Osteocyte (in vitro differentiated cells): ENCODE measurements at regions not wholly inside any gene's neighbourhood (a gene's known extent, or its start where the extent isn't known, plus 50 kb on each side); places are given as distances from the start of the nearest gene placed in this dataset.

ENCODE experiments used
- DNase-seq: peaks from one replicate; pipeline ENCODE4 v3.0.0; 2021; ENCODE audit warnings: mixed read lengths; ENCODE audit not compliant: unreplicated experiment; ENCODE audit errors: extremely low spot score
- H3K27ac Mint-ChIP-seq: one replicate; pipeline ENCODE4 v1.8.0; 2021; ENCODE audit warnings: mild to moderate bottlenecking, mixed read lengths; ENCODE audit not compliant: unreplicated experiment
- H3K27me3 Mint-ChIP-seq: one replicate; pipeline ENCODE4 v1.8.0; 2021; ENCODE audit warnings: mixed read lengths; ENCODE audit not compliant: unreplicated experiment
- H3K36me3 Mint-ChIP-seq: one replicate; pipeline ENCODE4 v1.8.0; 2021; ENCODE audit warnings: mixed read lengths; ENCODE audit not compliant: unreplicated experiment
- H3K4me1 Mint-ChIP-seq: one replicate; pipeline ENCODE4 v1.8.0; 2021; ENCODE audit warnings: mixed read lengths; ENCODE audit not compliant: unreplicated experiment
- H3K4me3 Mint-ChIP-seq: one replicate; pipeline ENCODE4 v1.8.0; 2021; ENCODE audit warnings: mild to moderate bottlenecking, moderate library complexity, mixed read lengths; ENCODE audit not compliant: unreplicated experiment
- H3K9me3 Mint-ChIP-seq: one replicate; pipeline ENCODE4 v1.8.0; 2021; ENCODE audit warnings: mixed read lengths; ENCODE audit not compliant: unreplicated experiment
- TF ChIP-seq, protein P1 (sequence below): fragments of 200-600 bp; sonication (generic); IDR thresholded peaks from 2 replicates; pipeline ENCODE4 v1.5.0; 2021; ENCODE audit warnings: antibody characterized with exemption, mild to moderate bottlenecking, moderate library complexity

DNA sequence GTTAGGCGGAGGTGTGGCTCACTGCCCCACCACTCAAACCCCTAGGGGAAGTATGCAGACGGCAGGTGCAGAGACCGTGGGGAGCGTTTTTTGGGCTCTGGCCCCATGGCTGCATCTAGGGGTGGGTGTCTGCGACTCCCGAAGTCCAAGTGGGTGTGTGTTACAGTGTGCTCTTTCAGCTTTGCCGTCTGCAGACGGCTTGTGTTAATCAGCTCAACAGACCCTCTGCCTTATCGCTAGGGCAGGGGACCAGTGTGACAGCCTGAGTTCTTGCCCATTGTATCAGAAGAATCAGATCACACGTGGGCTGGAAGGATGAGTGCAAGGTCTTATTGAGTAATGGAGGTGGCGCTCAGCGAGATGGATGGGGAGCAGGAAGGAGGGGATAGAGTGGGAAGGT is 162.8 kb downstream of the ENC1 start:
- TF ChIP-seq, protein P1, sequence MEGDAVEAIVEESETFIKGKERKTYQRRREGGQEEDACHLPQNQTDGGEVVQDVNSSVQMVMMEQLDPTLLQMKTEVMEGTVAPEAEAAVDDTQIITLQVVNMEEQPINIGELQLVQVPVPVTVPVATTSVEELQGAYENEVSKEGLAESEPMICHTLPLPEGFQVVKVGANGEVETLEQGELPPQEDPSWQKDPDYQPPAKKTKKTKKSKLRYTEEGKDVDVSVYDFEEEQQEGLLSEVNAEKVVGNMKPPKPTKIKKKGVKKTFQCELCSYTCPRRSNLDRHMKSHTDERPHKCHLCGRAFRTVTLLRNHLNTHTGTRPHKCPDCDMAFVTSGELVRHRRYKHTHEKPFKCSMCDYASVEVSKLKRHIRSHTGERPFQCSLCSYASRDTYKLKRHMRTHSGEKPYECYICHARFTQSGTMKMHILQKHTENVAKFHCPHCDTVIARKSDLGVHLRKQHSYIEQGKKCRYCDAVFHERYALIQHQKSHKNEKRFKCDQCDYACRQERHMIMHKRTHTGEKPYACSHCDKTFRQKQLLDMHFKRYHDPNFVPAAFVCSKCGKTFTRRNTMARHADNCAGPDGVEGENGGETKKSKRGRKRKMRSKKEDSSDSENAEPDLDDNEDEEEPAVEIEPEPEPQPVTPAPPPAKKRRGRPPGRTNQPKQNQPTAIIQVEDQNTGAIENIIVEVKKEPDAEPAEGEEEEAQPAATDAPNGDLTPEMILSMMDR = no peak
- Mint-ChIP-seq H3K36me3 (no peaks in the 10 kb centered on the region), H3K4me1 (no peaks in the 10 kb centered on the region), H3K27me3 (peaks cover 7% of the 10 kb centered on the region), H3K4me3 (no peak overlapping the region), H3K9me3 (no peaks in the 10 kb centered on the region), H3K27ac (no peak overlapping the region)
- no peak for DNase-seq

DNA sequence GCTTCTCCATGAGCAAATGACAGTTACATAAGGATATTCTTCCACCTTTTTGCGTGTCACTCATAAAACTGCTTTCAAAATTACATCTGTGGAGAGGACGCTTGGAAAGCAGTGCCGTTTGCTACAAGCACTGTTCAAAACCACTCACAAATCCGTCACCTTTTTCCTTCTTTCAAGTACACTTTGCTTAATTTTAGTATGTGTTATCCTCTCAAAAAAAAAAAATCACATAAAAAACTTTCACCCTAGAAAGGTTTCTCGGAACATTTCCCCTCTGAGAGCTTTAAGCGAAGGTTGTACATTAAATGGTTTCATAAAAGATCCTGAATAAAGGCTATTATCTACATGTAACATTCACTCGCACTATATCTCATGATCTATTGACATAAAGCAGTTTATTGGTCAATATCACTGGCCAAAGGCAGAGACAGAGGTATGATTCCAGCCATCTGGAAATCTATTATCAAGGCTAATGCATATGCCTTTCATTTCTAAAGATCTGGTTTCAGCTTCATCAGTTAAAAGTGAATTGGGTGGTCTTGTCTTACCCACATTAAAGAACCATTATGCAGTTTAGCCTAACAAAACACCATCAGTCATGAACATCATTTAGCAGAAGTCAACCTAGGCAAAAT is 163.6 kb downstream of the ENC1 start:
- Mint-ChIP-seq H3K27ac (no peak overlapping the region), H3K27me3 (peaks cover 7% of the 10 kb centered on the region), H3K4me3 (no peak overlapping the region), H3K4me1 (no peaks in the 10 kb centered on the region), H3K36me3 (no peaks in the 10 kb centered on the region), H3K9me3 (no peaks in the 10 kb centered on the region)
- TF ChIP-seq, protein P1 = no peak
- DNase-seq = no peak

DNA sequence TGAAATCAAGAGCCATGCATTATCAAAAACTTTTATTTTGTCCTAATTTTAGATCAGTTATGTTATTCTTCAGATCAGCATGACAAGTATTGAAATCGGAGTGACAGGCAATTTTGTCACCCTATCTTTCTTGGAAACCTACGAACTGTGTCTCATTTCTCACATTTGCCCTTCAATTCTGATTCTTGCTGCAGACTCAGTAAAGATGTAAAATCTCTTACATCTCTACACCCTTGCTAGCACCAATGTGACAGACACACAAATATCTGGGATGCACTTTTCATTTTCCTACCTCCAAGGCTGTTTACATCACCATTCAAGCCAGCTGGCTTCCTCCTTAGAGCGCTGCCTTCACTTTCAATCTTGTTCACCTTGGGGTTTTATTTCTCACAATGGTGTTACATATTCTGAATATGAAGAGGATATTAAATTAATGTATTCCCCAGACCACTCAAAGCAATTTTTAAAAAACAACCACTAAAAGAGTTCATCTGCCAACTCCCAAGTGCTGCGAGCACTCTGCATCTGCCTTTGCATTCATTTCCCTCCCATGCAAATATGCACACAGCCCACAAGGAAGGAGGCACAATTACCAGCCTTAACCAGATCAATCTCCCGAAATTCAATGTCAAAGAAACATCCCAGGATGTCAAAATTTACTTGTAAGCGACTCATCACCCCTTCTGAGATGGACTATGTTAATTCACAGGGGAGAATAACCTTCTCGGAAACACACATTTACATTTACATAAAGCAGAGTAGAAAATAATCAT is 164.3 kb downstream of the ENC1 start:
- TF ChIP-seq, protein P1 = no peak
- Mint-ChIP-seq H3K36me3 (no peaks in the 10 kb centered on the region), H3K27me3 (peaks cover 7% of the 10 kb centered on the region), H3K27ac (no peak overlapping the region), H3K4me1 (no peaks in the 10 kb centered on the region), H3K4me3 (no peak overlapping the region), H3K9me3 (no peaks in the 10 kb centered on the region)
- DNase-seq = no peak

DNA sequence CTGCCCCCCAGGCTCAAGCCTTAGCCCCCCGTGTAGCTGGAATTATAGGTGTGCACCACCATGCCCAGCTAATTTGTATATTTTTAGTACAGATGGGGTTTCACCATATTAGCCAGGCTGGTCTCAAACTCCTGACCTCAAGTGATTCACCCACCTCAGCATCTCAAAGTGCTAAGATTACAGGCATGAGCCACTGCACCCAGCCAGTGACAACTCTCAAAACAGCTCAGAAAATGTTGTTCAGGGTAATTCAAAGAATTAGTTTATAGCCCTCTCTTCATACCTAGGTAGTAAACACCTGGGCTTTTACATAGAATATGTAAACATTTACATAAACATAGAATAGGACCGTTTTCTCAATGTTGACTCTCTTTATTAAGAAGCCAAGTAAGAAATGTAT is 168.7 kb downstream of the ENC1 start:
- no peak for DNase-seq
- TF ChIP-seq, protein P1 = no peak
- Mint-ChIP-seq H3K4me1 (no peaks in the 10 kb centered on the region), H3K27ac (no peak overlapping the region), H3K4me3 (no peak overlapping the region), H3K9me3 (no peaks in the 10 kb centered on the region), H3K27me3 (peaks cover 7% of the 10 kb centered on the region), H3K36me3 (no peaks in the 10 kb centered on the region)

DNA sequence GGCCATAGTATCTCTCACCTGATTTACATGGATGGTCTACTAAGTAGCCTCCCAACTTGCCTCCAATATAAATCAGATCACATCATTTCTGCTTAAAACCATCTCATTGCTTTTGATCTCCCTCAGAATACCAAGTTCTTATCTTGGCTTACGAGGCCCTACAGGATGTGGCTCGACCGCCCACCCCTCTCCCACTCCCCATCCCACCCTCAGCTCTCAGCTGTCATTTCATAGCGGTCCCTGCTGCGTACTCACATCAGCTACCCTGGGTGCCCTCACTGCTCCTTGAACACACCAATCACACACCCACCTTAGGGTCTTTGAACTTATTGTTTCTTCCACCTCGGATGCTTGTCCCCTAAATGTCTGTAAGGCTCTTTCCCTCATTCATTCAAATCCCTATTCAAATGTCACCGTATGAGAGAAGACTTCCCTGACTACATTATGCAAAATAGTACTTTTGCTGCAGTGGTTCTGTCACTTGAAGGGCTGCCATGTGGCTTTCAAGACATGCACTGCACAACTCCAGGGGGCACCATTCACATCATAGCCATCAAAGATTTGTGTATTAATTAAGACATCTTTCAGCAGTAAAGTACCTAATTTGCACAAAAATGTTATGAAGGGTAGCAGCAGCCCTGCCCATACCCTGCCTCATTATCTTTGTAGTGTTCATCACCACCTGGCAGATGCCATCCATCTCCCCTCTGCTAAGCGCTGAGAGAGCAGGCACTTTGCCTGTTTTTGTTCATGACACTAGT is 171.1 kb downstream of the ENC1 start:
- TF ChIP-seq, protein P1 = no peak
- Mint-ChIP-seq H3K27ac (no peak overlapping the region), H3K36me3 (no peaks in the 10 kb centered on the region), H3K27me3 (no peaks in the 10 kb centered on the region), H3K4me3 (no peak overlapping the region), H3K9me3 (no peaks in the 10 kb centered on the region), H3K4me1 (no peaks in the 10 kb centered on the region)
- no peak for DNase-seq
